ENCODE measurements at regions not wholly inside any gene's neighbourhood (a gene's known extent, or its start where the extent isn't known, plus 50 kb on each side); places are given as distances from the start of the nearest gene placed in this dataset.
"Not testable (repeated sequence)": the region's sequence is repeated elsewhere in the genome, so short reads cannot be mapped to it uniquely, and the experiment has no call there.

DNA sequence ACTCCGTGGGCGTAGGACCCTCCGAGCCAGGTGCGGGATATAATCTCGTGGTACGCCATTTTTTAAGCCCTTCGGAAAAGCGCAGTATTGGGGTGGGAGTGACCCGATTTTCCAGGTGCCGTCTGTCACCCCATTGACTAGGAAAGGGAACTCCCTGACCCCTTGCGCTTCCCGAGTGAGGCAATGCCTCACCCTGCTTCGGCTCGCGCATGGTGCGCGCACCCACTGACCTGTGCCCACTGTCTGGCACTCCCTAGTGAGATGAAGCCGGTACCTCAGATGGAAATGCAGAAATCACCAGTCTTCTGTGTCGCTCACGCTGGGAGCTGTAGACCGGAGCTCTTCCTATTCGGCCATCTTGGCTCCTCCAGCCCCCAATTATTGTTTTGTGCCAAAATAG lies 459.7 kb upstream of the UBE2E2 start:
- H3K9ac ChIP-seq (ENCODE audit: low read length in 5 of 5); H3K27me3 ChIP-seq (ENCODE audit: control insufficient read depth in 5 of 5, insufficient read depth in 4 of 5, low read length in 5 of 5); H3K4me3 ChIP-seq (ENCODE audit: low read depth in 1 of 5, low read length in 5 of 5); H3K9me3 ChIP-seq (ENCODE audit: control insufficient read depth in 5 of 5, low read length in 5 of 5); H3K36me3 ChIP-seq (ENCODE audit: control insufficient read depth in 5 of 5, insufficient read depth in 5 of 5, low read length in 5 of 5); H3K4me1 ChIP-seq (ENCODE audit: control insufficient read depth in 5 of 5, insufficient read depth in 5 of 5, low read length in 5 of 5); H3K27ac ChIP-seq (ENCODE audit: low read depth, low read length): not testable (repeated sequence)

DNA sequence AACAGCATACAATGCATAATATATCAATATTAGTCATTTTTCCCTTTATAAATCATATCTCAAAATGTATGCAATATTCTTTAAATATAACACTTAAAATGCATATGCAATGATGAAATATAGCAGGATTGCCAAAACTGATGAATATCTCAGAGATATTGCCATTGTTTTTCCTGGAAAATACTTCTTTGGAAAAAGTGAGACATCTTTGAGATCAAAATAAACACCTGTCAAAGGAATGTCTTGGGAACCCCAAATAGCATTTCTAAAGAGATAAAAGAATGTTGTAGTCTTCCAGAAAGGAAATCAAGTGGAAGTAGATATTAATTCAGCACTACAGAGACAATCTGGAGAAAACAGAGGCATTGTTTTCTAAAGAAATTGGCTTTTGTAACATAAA lies 457.8 kb upstream of the UBE2E2 start:
- no peaks in the 10 kb centered on the region for H3K36me3 ChIP-seq (ENCODE audit: control insufficient read depth in 5 of 5, insufficient read depth in 5 of 5, low read length in 5 of 5)
- H3K27me3 ChIP-seq (ENCODE audit: control insufficient read depth in 5 of 5, insufficient read depth in 4 of 5, low read length in 5 of 5), result no peaks in the 10 kb centered on the region
- H3K27ac ChIP-seq (ENCODE audit: low read depth, low read length), result no peak overlapping the region
- no peak overlapping the region for H3K4me3 ChIP-seq (ENCODE audit: low read depth in 1 of 5, low read length in 5 of 5)
- no peaks in the 10 kb centered on the region for H3K9me3 ChIP-seq (ENCODE audit: control insufficient read depth in 5 of 5, low read length in 5 of 5)
- H3K4me1 ChIP-seq (ENCODE audit: control insufficient read depth in 5 of 5, insufficient read depth in 5 of 5, low read length in 5 of 5), result no peaks in the 10 kb centered on the region
- H3K9ac ChIP-seq (ENCODE audit: low read length in 5 of 5), result no peak overlapping the region

DNA sequence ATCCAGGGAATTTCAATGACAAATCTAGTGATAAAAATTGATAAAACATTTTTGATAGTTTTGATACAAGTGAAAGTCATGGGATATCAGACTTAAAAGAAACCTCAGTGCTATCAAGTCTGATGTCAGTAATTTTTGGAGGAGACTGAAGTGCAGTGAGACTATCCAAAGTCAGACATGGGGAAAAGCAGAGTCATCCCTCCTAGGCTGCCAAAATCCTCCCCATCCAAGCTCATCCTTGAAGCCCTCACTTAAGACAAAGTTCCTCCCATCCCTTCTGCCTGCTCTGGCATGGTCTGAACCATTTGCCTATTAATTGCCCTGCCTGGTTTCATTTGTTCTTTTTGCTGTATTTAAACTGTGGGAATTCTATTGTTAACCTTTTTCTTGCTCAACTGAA lies 456.9 kb upstream of the UBE2E2 start:
- H3K27me3 ChIP-seq (ENCODE audit: control insufficient read depth in 5 of 5, insufficient read depth in 4 of 5, low read length in 5 of 5), result no peaks in the 10 kb centered on the region
- no peaks in the 10 kb centered on the region for H3K9me3 ChIP-seq (ENCODE audit: control insufficient read depth in 5 of 5, low read length in 5 of 5)
- H3K4me1 ChIP-seq (ENCODE audit: control insufficient read depth in 5 of 5, insufficient read depth in 5 of 5, low read length in 5 of 5), result no peaks in the 10 kb centered on the region
- H3K4me3 ChIP-seq (ENCODE audit: low read depth in 1 of 5, low read length in 5 of 5), result no peak overlapping the region
- no peaks in the 10 kb centered on the region for H3K36me3 ChIP-seq (ENCODE audit: control insufficient read depth in 5 of 5, insufficient read depth in 5 of 5, low read length in 5 of 5)
- no peak overlapping the region for H3K27ac ChIP-seq (ENCODE audit: low read depth, low read length)
- no peak overlapping the region for H3K9ac ChIP-seq (ENCODE audit: low read length in 5 of 5)

DNA sequence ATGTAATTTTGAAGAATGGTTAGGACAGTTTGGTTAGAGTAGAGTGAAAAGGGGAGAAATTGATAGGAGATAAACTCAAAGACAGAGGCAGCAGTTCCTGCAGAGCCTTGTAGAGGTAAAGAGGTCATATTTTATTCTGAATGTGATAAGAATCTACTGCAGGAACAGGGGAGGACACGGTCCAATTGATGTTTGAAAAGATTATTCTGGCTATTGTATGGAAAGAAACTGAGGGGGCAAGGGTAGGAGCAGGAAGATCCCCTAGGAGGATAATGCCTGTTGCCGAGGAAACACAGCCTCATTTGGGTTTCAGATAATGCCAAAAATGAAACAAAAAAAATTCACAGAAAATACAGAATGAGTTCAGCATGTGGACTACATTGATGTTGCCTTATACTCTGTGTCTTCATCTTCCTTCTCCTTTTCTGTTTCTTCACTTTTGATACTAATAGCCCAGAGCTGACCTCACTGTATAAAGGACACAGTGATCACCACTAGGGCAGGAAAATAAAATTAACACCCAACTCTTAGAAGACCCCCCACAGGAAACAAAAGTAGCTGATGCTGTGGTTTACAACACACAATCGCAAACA lies 454.6 kb upstream of the UBE2E2 start:
- H3K9ac ChIP-seq (ENCODE audit: low read length in 5 of 5), result no peak overlapping the region
- no peaks in the 10 kb centered on the region for H3K9me3 ChIP-seq (ENCODE audit: control insufficient read depth in 5 of 5, low read length in 5 of 5)
- no peak overlapping the region for H3K4me3 ChIP-seq (ENCODE audit: low read depth in 1 of 5, low read length in 5 of 5)
- H3K27ac ChIP-seq (ENCODE audit: low read depth, low read length), result no peak overlapping the region
- H3K27me3 ChIP-seq (ENCODE audit: control insufficient read depth in 5 of 5, insufficient read depth in 4 of 5, low read length in 5 of 5), result no peaks in the 10 kb centered on the region
- no peaks in the 10 kb centered on the region for H3K4me1 ChIP-seq (ENCODE audit: control insufficient read depth in 5 of 5, insufficient read depth in 5 of 5, low read length in 5 of 5)
- no peaks in the 10 kb centered on the region for H3K36me3 ChIP-seq (ENCODE audit: control insufficient read depth in 5 of 5, insufficient read depth in 5 of 5, low read length in 5 of 5)

DNA sequence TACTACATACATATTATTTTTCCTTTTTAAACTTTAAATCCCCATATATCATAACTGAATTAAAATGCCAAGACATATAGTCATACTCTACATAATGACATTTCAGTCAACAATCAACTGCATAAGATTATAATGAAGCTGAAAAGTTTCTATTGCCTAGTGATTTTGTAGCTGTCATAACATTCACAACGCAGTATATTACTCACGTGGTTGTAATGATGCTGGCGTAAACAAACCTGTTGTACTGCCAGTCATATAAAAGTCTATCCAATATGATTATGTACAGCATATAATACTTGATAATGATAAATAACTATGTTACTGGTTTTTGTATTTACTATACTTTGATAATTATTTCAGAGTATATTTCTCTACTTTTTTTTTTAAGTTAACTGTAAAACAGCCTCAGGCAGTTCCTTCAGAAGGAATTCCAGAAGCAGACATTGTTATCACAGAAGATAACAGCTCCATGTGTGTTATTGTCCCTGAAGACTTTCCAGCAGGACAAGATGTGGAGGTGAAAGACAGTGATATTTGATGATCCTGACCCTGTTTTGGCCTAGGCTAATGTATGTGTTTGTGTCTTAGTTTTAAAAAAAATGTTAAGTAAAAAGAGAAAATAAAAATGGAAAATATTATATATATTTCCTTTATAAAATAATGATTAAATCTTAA lies 443.4 kb upstream of the UBE2E2 start:
- H3K4me1 ChIP-seq (ENCODE audit: control insufficient read depth in 5 of 5, insufficient read depth in 5 of 5, low read length in 5 of 5), result no peaks in the 10 kb centered on the region
- no peak overlapping the region for H3K4me3 ChIP-seq (ENCODE audit: low read depth in 1 of 5, low read length in 5 of 5)
- no peak overlapping the region for H3K27ac ChIP-seq (ENCODE audit: low read depth, low read length)
- H3K36me3 ChIP-seq (ENCODE audit: control insufficient read depth in 5 of 5, insufficient read depth in 5 of 5, low read length in 5 of 5), result no peaks in the 10 kb centered on the region
- H3K9me3 ChIP-seq (ENCODE audit: control insufficient read depth in 5 of 5, low read length in 5 of 5), result peaks cover 4 to 17% (median 9%) of the 10 kb centered on the region in 5 donors
- H3K9ac ChIP-seq (ENCODE audit: low read length in 5 of 5), result no peak overlapping the region
- H3K27me3 ChIP-seq (ENCODE audit: control insufficient read depth in 5 of 5, insufficient read depth in 4 of 5, low read length in 5 of 5), result no peaks in the 10 kb centered on the region

DNA sequence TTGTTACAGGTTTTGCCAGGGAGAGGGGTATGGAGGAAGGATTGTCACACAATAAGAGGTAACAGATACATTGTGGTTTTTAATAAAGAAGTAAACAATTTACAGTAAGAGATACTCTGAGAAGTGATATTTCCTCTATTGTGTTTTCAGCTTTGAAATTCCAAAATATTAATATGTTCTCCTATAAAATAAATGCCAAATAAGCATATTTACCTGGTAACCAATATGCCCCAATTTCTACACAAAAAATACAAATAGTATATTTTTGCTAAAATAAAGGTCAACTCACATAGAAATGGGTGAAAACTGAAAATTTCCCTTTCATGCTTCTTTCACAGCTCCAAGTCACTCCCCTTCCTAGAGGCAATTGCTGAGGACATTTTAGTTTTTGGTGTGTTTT lies 437.4 kb upstream of the UBE2E2 start:
- Histone ChIP-seq H3K4me1 (ENCODE audit: control insufficient read depth in 5 of 5, insufficient read depth in 5 of 5, low read length in 5 of 5) (no peaks in the 10 kb centered on the region), H3K36me3 (ENCODE audit: control insufficient read depth in 5 of 5, insufficient read depth in 5 of 5, low read length in 5 of 5) (no peaks in the 10 kb centered on the region), H3K9ac (ENCODE audit: low read length in 5 of 5) (no peak overlapping the region), H3K27ac (ENCODE audit: low read depth, low read length) (no peak overlapping the region), H3K27me3 (ENCODE audit: control insufficient read depth in 5 of 5, insufficient read depth in 4 of 5, low read length in 5 of 5) (no peaks in the 10 kb centered on the region), H3K9me3 (ENCODE audit: control insufficient read depth in 5 of 5, low read length in 5 of 5) (peaks cover 4 to 16% (median 7%) of the 10 kb centered on the region in 5 donors), H3K4me3 (ENCODE audit: low read depth in 1 of 5, low read length in 5 of 5) (no peak overlapping the region)

DNA sequence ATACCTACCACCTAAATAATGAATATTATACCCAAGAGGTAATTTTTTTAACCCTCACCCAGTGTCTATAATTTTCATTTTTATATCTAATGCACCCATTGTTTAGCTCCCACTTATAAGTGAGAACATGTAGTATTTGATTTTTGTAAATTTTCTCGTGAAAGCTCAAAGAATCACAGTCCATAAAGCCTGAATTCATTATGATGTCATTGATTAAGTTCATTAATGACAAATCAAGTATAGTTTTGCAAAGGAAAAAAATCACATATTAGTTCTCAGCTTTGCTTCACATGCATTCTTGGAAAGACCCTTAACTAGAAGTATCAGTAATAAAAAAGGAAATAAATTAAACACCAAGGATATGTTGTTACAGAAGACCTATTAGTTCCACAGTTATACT lies 425.3 kb upstream of the UBE2E2 start:
- H3K36me3 ChIP-seq (ENCODE audit: control insufficient read depth in 5 of 5, insufficient read depth in 5 of 5, low read length in 5 of 5), result no peaks in the 10 kb centered on the region

DNA sequence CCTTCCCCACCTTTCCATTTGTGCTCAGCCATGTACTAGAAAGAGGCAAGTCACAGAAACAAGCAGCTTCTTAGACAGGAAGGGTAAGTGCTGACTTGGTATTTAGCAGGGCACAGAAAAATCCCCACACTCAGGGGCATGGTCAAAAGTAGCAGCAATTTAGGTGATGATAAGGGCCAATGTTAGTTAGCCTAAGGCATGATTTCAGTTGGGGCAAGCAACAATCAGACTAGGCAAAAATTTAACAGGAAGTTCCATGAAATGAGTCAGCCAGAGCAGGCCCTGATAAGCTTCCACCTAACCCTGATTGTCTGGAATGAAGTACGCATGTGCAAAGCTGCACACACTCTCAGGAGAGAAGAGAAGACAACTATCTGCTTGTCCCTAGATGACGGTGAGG lies 423.4 kb upstream of the UBE2E2 start:
- Histone ChIP-seq H3K4me3 (ENCODE audit: low read depth in 1 of 5, low read length in 5 of 5) (no peak overlapping the region), H3K9ac (ENCODE audit: low read length in 5 of 5) (no peak overlapping the region), H3K9me3 (ENCODE audit: control insufficient read depth in 5 of 5, low read length in 5 of 5) (peaks cover 0 to 11% (median 4%) of the 10 kb centered on the region in 5 donors)

More for the DNA sequence above, 425.3 kb upstream of the UBE2E2 start:
- no peak overlapping the region for H3K4me3 ChIP-seq (ENCODE audit: low read depth in 1 of 5, low read length in 5 of 5)
- H3K4me1 ChIP-seq (ENCODE audit: control insufficient read depth in 5 of 5, insufficient read depth in 5 of 5, low read length in 5 of 5), result no peaks in the 10 kb centered on the region
- H3K9ac ChIP-seq (ENCODE audit: low read length in 5 of 5), result no peak overlapping the region
- H3K9me3 ChIP-seq (ENCODE audit: control insufficient read depth in 5 of 5, low read length in 5 of 5), result peaks cover 0 to 5% (median 1%) of the 10 kb centered on the region in 5 donors
- no peaks in the 10 kb centered on the region for H3K27me3 ChIP-seq (ENCODE audit: control insufficient read depth in 5 of 5, insufficient read depth in 4 of 5, low read length in 5 of 5)
- no peak overlapping the region for H3K27ac ChIP-seq (ENCODE audit: low read depth, low read length)

DNA sequence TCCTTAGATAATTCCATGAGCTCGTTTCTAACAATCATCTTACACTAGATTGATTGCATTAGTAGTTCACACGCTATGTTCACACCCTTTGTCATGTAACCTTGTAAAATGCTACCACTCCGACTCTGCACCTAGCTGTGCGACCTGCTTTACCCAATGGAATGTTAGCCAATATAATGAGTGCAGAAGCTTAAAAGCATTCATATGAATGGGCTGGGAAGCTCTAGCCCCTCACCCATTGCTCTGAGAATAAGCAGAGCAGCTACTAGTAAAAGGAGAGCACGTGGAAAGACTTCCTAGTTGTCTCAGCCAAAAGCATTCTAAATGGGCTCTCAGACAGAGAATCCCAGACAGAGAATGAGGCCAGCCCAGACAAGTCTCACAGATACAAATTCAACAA lies 410.6 kb upstream of the UBE2E2 start:
- Histone ChIP-seq H3K4me1 (ENCODE audit: control insufficient read depth in 5 of 5, insufficient read depth in 5 of 5, low read length in 5 of 5) (no peaks in the 10 kb centered on the region), H3K9me3 (ENCODE audit: control insufficient read depth in 5 of 5, low read length in 5 of 5) (peaks cover 0 to 3% (median 0%) of the 10 kb centered on the region in 5 donors), H3K27ac (ENCODE audit: low read depth, low read length) (no peak overlapping the region), H3K36me3 (ENCODE audit: control insufficient read depth in 5 of 5, insufficient read depth in 5 of 5, low read length in 5 of 5) (no peaks in the 10 kb centered on the region), H3K27me3 (ENCODE audit: control insufficient read depth in 5 of 5, insufficient read depth in 4 of 5, low read length in 5 of 5) (no peaks in the 10 kb centered on the region), H3K9ac (ENCODE audit: low read length in 5 of 5) (no peak overlapping the region), H3K4me3 (ENCODE audit: low read depth in 1 of 5, low read length in 5 of 5) (no peak overlapping the region)

More for the DNA sequence above, 423.4 kb upstream of the UBE2E2 start:
- no peaks in the 10 kb centered on the region for H3K36me3 ChIP-seq (ENCODE audit: control insufficient read depth in 5 of 5, insufficient read depth in 5 of 5, low read length in 5 of 5)
- H3K27ac ChIP-seq (ENCODE audit: low read depth, low read length), result no peak overlapping the region
- H3K27me3 ChIP-seq (ENCODE audit: control insufficient read depth in 5 of 5, insufficient read depth in 4 of 5, low read length in 5 of 5), result no peaks in the 10 kb centered on the region
- no peaks in the 10 kb centered on the region for H3K4me1 ChIP-seq (ENCODE audit: control insufficient read depth in 5 of 5, insufficient read depth in 5 of 5, low read length in 5 of 5)

DNA sequence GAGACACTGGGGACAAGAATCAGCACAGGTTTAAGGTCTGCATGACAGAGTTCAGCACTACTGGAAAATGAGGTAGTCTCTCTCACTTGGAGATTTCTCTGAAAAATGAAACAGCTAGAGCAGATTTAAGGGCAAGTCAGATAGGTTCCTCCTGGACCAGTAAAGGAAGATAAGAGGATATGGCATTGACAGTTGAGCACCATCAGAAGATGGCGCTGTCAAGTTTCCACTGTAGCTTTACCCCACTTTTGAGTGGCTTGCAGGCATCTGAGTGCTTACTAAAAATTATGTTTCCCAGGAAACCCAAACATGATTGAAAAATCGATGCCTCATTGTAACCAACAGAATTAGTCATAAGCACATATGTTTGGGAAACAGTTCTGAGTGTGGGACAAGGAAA lies 407.2 kb upstream of the UBE2E2 start:
- H3K27ac ChIP-seq (ENCODE audit: low read depth, low read length), result no peak overlapping the region
- H3K4me3 ChIP-seq (ENCODE audit: low read depth in 1 of 5, low read length in 5 of 5), result no peak overlapping the region
- no peaks in the 10 kb centered on the region for H3K27me3 ChIP-seq (ENCODE audit: control insufficient read depth in 5 of 5, insufficient read depth in 4 of 5, low read length in 5 of 5)
- H3K9ac ChIP-seq (ENCODE audit: low read length in 5 of 5), result no peak overlapping the region
- H3K4me1 ChIP-seq (ENCODE audit: control insufficient read depth in 5 of 5, insufficient read depth in 5 of 5, low read length in 5 of 5), result no peaks in the 10 kb centered on the region
- H3K36me3 ChIP-seq (ENCODE audit: control insufficient read depth in 5 of 5, insufficient read depth in 5 of 5, low read length in 5 of 5), result no peaks in the 10 kb centered on the region
- peaks cover 0 to 3% (median 0%) of the 10 kb centered on the region in 5 donors for H3K9me3 ChIP-seq (ENCODE audit: control insufficient read depth in 5 of 5, low read length in 5 of 5)
